ENCODE measurements at regions not wholly inside any gene's neighbourhood (a gene's known extent, or its start where the extent isn't known, plus 50 kb on each side); places are given as distances from the start of the nearest gene placed in this dataset.

GRCh38 chr4:110424144-110424543 lies 51.8 kb upstream of the ENPEP start:
- no peaks in the 10 kb centered on the region for H3K79me2 ChIP-seq (ENCODE audit: insufficient read depth, low read depth)
- no peak overlapping the region for H2AFZ ChIP-seq (ENCODE audit: low read depth)
- H3K27ac ChIP-seq: no peak overlapping the region
- TF ChIP-seq CTCF (conservative IDR thresholded peaks at IDR 0.05; ENCODE audit: low read depth, low read length): no peak
- no peak overlapping the region for H3K4me3 ChIP-seq (IDR thresholded peaks at IDR 0.05; ENCODE audit: insufficient read depth, low read depth, low read length)
- no peak overlapping the region for H3K4me2 ChIP-seq
- no peaks in the 10 kb centered on the region for H3K36me3 ChIP-seq (ENCODE audit: insufficient read depth)
- H4K20me1 ChIP-seq (ENCODE audit: insufficient read depth): no peaks in the 10 kb centered on the region
- no peaks in the 10 kb centered on the region for H3K4me1 ChIP-seq (ENCODE audit: low read depth, poor library complexity, severe bottlenecking)
- no peaks in the 10 kb centered on the region for H3K27me3 ChIP-seq (ENCODE audit: insufficient read depth, low read depth)
- no peak overlapping the region for H3K9ac ChIP-seq

GRCh38 chr4:110418641-110419040 lies 57.3 kb upstream of the ENPEP start:
- Histone ChIP-seq H3K4me3 (IDR thresholded peaks at IDR 0.05; ENCODE audit: insufficient read depth, low read depth, low read length) (no peak overlapping the region), H2AFZ (ENCODE audit: low read depth) (no peak overlapping the region), H4K20me1 (ENCODE audit: insufficient read depth) (no peaks in the 10 kb centered on the region), H3K36me3 (ENCODE audit: insufficient read depth) (no peaks in the 10 kb centered on the region), H3K27ac (no peak overlapping the region), H3K4me2 (no peak overlapping the region), H3K9ac (no peak overlapping the region), H3K4me1 (ENCODE audit: low read depth, poor library complexity, severe bottlenecking) (no peaks in the 10 kb centered on the region), H3K27me3 (ENCODE audit: insufficient read depth, low read depth) (no peaks in the 10 kb centered on the region), H3K79me2 (ENCODE audit: insufficient read depth, low read depth) (no peaks in the 10 kb centered on the region)
- TF ChIP-seq CTCF (conservative IDR thresholded peaks at IDR 0.05; ENCODE audit: low read depth, low read length): no peak

GRCh38 chr4:110417136-110417535 lies 58.8 kb upstream of the ENPEP start:
- Histone ChIP-seq H2AFZ (ENCODE audit: low read depth) (no peak overlapping the region), H3K9ac (no peak overlapping the region), H3K4me1 (ENCODE audit: low read depth, poor library complexity, severe bottlenecking) (no peaks in the 10 kb centered on the region), H3K36me3 (ENCODE audit: insufficient read depth) (no peaks in the 10 kb centered on the region), H3K27me3 (ENCODE audit: insufficient read depth, low read depth) (no peaks in the 10 kb centered on the region), H4K20me1 (ENCODE audit: insufficient read depth) (no peaks in the 10 kb centered on the region), H3K4me3 (IDR thresholded peaks at IDR 0.05; ENCODE audit: insufficient read depth, low read depth, low read length) (no peak overlapping the region), H3K79me2 (ENCODE audit: insufficient read depth, low read depth) (no peaks in the 10 kb centered on the region), H3K27ac (no peak overlapping the region), H3K4me2 (no peak overlapping the region)
- TF ChIP-seq CTCF (conservative IDR thresholded peaks at IDR 0.05; ENCODE audit: low read depth, low read length): no peak

GRCh38 chr4:110415478-110415877 lies 60.5 kb upstream of the ENPEP start:
- no peaks in the 10 kb centered on the region for H3K4me1 ChIP-seq (ENCODE audit: low read depth, poor library complexity, severe bottlenecking)
- no peaks in the 10 kb centered on the region for H3K79me2 ChIP-seq (ENCODE audit: insufficient read depth, low read depth)
- H4K20me1 ChIP-seq (ENCODE audit: insufficient read depth): no peaks in the 10 kb centered on the region
- TF ChIP-seq CTCF (conservative IDR thresholded peaks at IDR 0.05; ENCODE audit: low read depth, low read length): no peak
- H3K36me3 ChIP-seq (ENCODE audit: insufficient read depth): no peaks in the 10 kb centered on the region
- no peak overlapping the region for H2AFZ ChIP-seq (ENCODE audit: low read depth)
- H3K9ac ChIP-seq: no peak overlapping the region
- no peaks in the 10 kb centered on the region for H3K27me3 ChIP-seq (ENCODE audit: insufficient read depth, low read depth)
- no peak overlapping the region for H3K4me3 ChIP-seq (IDR thresholded peaks at IDR 0.05; ENCODE audit: insufficient read depth, low read depth, low read length)
- H3K27ac ChIP-seq: no peak overlapping the region
- H3K4me2 ChIP-seq: no peak overlapping the region

- no peaks in the 10 kb centered on the region for H3K36me3 ChIP-seq (ENCODE audit: insufficient read depth)
- H3K4me2 ChIP-seq: no peak overlapping the region
- H3K4me3 ChIP-seq (IDR thresholded peaks at IDR 0.05; ENCODE audit: insufficient read depth, low read depth, low read length): no peak overlapping the region
- H3K79me2 ChIP-seq (ENCODE audit: insufficient read depth, low read depth): no peaks in the 10 kb centered on the region
- no peak overlapping the region for H3K27ac ChIP-seq
- TF ChIP-seq CTCF (conservative IDR thresholded peaks at IDR 0.05; ENCODE audit: low read depth, low read length): no peak
- no peak overlapping the region for H3K9ac ChIP-seq
- no peak overlapping the region for H2AFZ ChIP-seq (ENCODE audit: low read depth)
- H3K4me1 ChIP-seq (ENCODE audit: low read depth, poor library complexity, severe bottlenecking): no peaks in the 10 kb centered on the region
- no peaks in the 10 kb centered on the region for H4K20me1 ChIP-seq (ENCODE audit: insufficient read depth)
- H3K27me3 ChIP-seq (ENCODE audit: insufficient read depth, low read depth): no peaks in the 10 kb centered on the region
These were observed 60.9 kb upstream of the ENPEP start for GRCh38 chr4:110415041-110415440.

Measured in KMS-11 (cell line).